HL-60/S4 (cell line): ENCODE measurements at regions not wholly inside any gene's neighbourhood (a gene's known extent, or its start where the extent isn't known, plus 50 kb on each side); places are given as distances from the start of the nearest gene placed in this dataset.

Experiments
- in situ Hi-C: fragments of 300-500 bp; cut with MboI; formaldehyde crosslinking; loops from 2 replicates; pipeline ENCODE4 v1.14.3; 2022; ENCODE audit warnings: low sequenced_read_pairs

- in situ Hi-C loops: no loop called here
These were observed 68.3 kb downstream of the CEBPB start for GRCh38 chr20:50258790-50259483.

- in situ Hi-C loops: no loop called here
These were observed 69.3 kb downstream of the CEBPB start for GRCh38 chr20:50259705-50260478.

DNA sequence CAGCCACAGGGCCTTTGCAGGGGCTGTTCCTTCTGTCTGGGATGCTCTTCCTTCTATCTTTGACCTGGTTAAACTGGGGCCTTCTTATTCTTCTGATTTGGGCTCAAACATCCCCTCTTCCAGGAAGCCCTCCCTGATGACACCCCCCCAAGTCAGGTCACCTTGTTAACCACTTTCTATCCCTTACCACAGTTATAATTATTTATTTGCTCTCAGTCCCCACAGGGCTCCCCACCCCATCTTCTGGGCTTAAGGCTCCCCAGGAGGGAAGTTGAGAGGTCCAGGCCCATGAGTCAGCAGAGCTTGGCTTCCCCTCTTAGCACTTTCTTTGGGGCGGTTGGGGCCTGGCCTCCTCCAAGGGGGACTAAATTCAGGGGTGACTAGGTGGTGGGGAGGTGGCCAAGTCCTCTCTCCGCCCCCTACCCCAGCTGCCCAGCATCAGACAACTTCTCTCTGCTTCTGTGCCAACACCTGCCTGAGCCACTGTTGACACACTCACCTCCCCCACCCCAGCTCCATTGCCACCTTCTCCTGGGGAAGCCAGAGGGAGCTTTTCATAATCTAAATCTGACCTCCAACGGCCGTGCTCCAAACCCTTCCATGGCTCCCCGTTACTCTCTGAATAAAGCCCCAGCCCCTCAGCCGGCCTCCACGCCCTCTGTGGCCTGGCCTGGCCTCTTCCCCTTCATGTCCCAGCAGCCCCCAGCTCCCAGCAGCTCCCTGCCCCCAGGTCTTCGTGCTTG is 70.0 kb downstream of the CEBPB start:
- in situ Hi-C loops: no loop called here

DNA sequence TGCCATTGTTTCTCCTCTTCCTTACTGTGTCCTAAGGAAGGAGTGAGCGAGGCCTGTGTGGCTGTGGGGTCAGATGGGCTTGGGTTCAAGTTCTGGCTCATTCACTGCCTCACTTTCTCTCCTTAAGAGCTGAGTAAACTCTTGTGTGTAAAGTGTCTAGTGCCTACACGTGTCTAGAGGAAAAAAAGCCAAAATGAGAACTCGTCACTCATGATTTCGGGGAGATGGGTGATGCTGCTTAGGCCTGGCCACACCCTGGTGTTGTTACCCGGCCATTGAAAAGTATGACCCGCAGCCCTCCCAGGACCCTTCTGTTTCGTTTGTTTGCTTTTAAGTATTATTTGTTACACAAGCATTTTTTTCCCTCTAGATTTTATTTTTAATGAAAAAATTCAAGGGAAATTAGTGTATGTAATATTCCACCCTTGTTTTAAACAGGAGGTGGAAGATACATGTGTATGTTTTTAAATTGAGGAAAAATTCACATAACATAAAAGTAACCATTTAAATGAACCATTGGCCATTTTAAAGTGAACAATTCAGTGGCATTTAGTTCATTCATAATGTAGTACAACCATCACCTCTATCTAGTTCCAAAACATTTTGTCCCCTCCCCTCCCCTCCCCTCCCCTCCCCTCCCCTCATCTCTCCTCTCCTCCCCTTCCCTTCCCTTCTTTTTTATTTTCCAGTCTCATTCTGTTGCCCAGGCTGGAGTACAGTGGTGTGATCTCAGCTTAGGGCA is 71.0 kb downstream of the CEBPB start:
- in situ Hi-C loops: no loop called here

GRCh38 chr20:50263831-50264230 is 73.2 kb downstream of the CEBPB start:
- in situ Hi-C loops: no loop called here

DNA sequence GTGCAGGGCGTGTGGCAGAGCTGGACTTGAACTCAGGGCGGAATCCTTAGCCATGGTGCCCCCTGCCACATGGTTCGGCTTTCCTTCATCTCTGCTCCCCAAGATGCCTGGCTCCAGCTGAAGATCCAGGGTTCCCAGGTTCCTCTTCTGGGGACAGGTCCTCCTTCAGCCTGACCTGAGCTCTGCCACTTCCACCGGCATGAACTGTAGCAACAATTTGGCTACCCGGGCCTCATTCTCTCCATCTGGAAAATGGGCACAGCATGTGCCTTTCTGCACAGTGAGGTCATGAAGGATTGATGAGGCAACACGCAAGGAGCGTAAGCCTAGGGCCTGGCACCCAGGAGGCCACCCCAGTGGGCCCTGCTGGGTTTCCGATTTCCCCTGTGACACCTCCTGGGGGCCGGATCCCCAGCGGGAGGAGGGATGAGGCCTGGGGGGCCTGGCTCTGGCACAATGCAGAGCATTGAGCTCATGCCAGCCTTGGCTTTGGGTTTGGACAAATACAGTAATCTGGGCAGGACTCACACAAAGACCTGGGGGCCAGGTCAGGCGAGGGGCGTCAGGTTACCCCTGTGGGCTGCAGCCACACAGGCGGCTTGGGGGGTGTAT is 74.0 kb downstream of the CEBPB start:
- in situ Hi-C loops: no loop called here

DNA sequence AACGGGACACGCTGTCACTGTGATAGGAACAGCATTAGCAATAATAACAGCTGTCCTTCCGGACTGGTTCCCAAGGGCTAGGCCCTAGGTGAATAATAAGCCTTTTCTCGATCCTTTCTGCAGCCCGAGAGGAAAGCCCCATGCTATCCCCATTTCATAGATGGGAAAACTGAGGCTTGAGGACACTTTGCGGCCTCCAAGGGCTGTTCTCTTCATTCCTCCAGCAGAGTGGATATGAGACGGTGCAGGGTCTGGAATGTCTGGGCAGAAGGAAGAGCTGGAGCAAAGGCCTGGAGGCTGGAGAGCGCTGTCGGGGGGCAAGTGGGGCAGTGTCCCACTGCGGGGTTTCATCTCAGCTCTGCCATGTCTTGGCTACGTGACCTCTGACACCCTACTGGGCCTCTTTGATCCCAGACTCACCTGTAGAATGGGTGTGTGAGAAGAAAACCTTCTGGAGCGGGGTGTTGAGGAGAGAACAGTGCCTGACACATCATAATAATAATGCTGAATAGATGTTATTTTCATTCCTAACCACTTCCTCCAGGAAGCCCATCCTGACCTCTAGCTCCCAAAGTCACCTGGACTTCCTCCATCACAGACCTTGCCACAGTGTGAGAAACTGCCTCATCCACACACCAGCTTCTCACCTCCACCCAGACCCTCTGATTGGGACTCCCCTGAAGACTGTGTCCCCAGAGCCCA is 74.8 kb downstream of the CEBPB start:
- in situ Hi-C loops: no loop called here

- in situ Hi-C loops: no loop called here
These were observed 75.8 kb downstream of the CEBPB start for GRCh38 chr20:50266293-50267040.

DNA sequence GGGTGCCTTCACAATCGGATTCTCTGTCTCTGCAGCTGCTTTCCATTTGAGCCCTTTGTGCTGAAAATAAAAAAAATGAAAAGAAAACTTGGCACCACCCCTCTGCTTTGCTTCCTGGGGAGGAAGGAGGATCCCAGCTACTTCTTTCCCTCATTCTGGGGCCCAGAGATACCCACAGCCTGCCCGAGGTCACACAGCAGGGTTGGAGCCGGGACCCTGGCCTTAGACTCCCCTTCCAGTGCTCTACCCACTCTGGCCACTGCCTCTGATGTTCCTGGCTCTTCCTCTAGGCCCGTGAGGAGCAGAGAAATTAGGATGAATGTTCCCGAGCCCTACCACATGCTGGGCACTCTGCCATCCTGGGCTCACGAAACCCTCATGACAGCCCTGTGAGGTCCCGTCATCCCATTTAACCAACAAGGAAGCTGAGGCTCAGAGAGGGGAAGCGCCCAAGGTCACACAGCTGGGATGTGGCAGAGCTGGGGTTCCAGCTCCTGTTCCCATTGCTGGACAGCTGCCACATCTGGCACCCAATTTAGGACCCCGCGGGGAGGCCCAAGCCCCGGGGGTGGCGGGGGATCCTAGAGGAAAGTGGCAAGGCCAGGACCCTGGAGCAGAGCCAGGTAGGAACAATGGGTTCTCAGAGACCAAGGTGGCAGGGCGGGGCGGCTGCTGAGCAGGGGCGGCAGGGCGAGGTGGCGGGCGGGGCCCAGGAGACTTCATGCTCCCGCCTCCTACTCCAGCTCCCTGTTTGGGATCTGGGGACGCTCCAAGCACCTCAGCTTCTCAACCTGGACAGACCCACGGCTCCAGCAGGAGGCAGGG is 76.6 kb downstream of the CEBPB start:
- in situ Hi-C loops: no loop called here

- in situ Hi-C loops: no loop called here
These were observed 77.2 kb downstream of the CEBPB start for GRCh38 chr20:50267866-50268219.

- in situ Hi-C loops: loop anchor here (10.0 kb wide), 1 partner anchor 315 kb away; no protein-coding TSS in a partner anchor
These were observed 78.7 kb downstream of the CEBPB start for GRCh38 chr20:50269091-50270033.

DNA sequence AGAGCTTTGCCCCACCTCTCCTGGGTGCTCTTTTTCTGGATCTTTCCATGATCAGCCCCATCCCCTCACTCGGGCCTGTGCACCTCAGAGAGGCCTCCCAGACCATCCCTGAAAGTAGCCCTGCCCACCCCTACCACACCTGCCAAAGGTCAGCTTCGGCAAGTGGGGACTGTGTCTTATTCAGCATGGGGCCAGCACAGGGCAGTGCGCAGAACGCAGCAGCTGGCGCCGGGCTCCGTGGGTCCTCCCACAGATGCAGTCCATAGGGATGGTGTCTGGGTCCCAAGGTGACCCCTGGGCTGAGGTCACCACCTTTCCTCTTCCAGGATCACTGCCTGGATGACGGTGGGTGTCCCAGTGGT is 79.4 kb downstream of the CEBPB start:
- in situ Hi-C loops: loop anchor here (10.0 kb wide), 1 partner anchor 315 kb away; no protein-coding TSS in a partner anchor

DNA sequence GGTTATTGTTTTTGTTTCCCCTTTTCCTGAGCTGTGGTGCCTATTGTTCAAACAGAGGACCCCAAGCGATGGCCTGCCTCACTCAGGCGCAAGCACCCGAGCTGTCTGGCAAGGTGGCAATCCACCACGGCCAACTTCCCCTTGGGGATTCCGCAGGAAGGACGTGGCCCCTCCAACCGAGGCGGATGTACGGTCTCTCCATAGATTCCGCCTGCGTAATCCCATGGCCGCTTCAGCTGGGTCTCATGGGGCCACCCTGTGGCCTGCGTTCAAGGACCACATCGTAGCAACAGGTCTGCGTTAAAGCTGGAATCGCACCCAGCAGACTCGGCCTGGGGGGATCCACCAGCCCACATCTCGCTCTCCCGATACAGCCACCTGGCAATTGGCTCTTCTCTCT is 79.9 kb downstream of the CEBPB start:
- in situ Hi-C loops: loop anchor here (10.0 kb wide), 1 partner anchor 314 kb away; no protein-coding TSS in a partner anchor

DNA sequence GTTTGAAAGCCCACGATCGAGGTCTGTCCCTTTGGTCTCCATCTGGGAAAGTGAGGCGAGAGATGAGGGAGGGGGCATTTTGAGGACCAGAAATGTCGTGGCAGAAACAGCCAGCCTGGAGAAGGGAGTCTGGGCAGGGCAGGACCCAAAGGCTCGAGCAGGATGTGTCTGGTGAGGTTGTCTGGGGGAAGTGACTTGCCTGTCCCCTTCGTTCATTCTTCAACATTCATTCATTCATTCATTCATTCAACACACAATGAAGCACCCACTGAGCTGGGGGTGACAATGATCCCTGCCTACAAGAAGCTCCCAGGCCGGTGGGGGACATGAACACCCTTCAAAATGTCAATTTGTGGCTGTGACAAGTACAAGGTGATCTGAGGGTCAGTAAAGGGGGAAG is 80.5 kb downstream of the CEBPB start:
- in situ Hi-C loops: loop anchor here (10.0 kb wide), 1 partner anchor 314 kb away; no protein-coding TSS in a partner anchor

- in situ Hi-C loops: loop anchor here (10.0 kb wide), 1 partner anchor 313 kb away; no protein-coding TSS in a partner anchor
These were observed 81.0 kb downstream of the CEBPB start for GRCh38 chr20:50271612-50272011.

- in situ Hi-C loops: loop anchor here (10.0 kb wide), 1 partner anchor 313 kb away; no protein-coding TSS in a partner anchor
These were observed 81.5 kb downstream of the CEBPB start for GRCh38 chr20:50272030-50272723.
